Lung (tissue), 11 donors: ENCODE measurements at regions not wholly inside any gene's neighbourhood (a gene's known extent, or its start where the extent isn't known, plus 50 kb on each side); places are given as distances from the start of the nearest gene placed in this dataset.

Experiments used
- ATAC-seq: fragments of 200-7000 bp; cut with Tn5 transposase; one replicate; pipeline ENCODE4 v1.9.1; 2020; ENCODE audit warnings: moderate number of reproducible peaks; ENCODE audit not compliant: insufficient read depth, low FRiP score
- DNase-seq, 3 donors: peaks; one replicate each; pipeline ENCODE4 v3.0.0-alpha.2; 2013 to 2017
- H3K27ac ChIP-seq, 2 donors: one replicate each; pipeline ENCODE4 v1.5.1; 2013; ENCODE audit warnings: mild to moderate bottlenecking in 2 of 2, moderate library complexity in 2 of 2, control low read depth in 1 of 2, inconsistent platforms in 1 of 2, low read depth in 1 of 2, low read length in 1 of 2
- H3K27me3 ChIP-seq, 3 donors: one replicate each; pipeline ENCODE4 v1.5.1; 2013; ENCODE audit warnings: low read length in 2 of 3; ENCODE audit not compliant: control insufficient read depth in 3 of 3, insufficient read depth in 3 of 3
- H3K36me3 ChIP-seq, 4 donors: one replicate each; pipeline ENCODE4 v1.5.1; 2013; ENCODE audit warnings: low read length in 4 of 4, mild to moderate bottlenecking in 1 of 4, moderate library complexity in 1 of 4; ENCODE audit not compliant: control insufficient read depth in 4 of 4, insufficient read depth in 4 of 4
- H3K4me1 ChIP-seq, 5 donors: one replicate each; pipeline ENCODE4 v1.5.1; 2013; ENCODE audit warnings: low read length in 5 of 5, mild to moderate bottlenecking in 2 of 5, moderate library complexity in 1 of 5; ENCODE audit not compliant: control insufficient read depth in 5 of 5, insufficient read depth in 5 of 5
- H3K4me3 ChIP-seq: one replicate; pipeline ENCODE4 v1.5.1; 2013; ENCODE audit warnings: mild to moderate bottlenecking, control low read depth, moderate library complexity
- H3K9ac ChIP-seq, 2 donors: one replicate each; pipeline ENCODE4 v1.5.1; 2013; ENCODE audit warnings: low read length in 2 of 2, control low read depth in 1 of 2; ENCODE audit not compliant: insufficient read depth in 1 of 2
- H3K9me3 ChIP-seq, 4 donors: one replicate each; pipeline ENCODE4 v1.5.1; 2013; ENCODE audit warnings: low read length in 3 of 4, mild to moderate bottlenecking in 1 of 4, moderate library complexity in 1 of 4; ENCODE audit not compliant: control insufficient read depth in 4 of 4, insufficient read depth in 3 of 4
- WGBS, 2 donors: extraction: QIAGEN DNeasy Blood & Tissue Kit; methylation state at CpG; one replicate each; pipeline ENCODE4 v1.1.7; 2013; 5-methylcytosine and 5-hydroxymethylcytosine counted together
- TF ChIP-seq, protein P1 (sequence below): IDR thresholded peaks from 2 replicates; pipeline ENCODE4 v1.5.1; 2012; ENCODE audit warnings: mild to moderate bottlenecking; ENCODE audit errors: control extremely low read depth, extremely low read depth
- donor health status: control.
- donor health status: control.
- donor health status: Bipolar disorder and iron deficiency.
- donor health status: healthy.
- donor health status: DM: yes; HTN: yes; CAD: no.

DNA sequence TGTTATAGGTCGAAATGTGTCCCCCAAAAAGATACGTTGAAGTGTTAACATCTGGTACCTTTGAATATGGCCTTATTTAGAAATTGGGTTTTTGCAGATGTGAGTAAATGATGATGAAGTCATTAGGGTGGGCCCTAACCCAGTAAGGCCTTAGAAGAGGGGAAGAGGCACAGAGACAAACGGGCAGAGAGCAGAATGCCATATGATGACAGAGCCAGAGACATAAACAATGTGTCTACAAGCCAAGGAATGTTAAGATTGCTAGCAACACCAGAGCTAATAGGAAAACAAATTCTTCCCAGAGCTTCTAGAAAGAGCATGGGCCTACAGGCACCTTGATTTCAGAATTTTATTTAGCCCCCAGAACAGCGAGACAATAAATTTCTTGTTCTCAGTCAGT is 693.1 kb upstream of the NECTIN3 start:
- Histone ChIP-seq H3K9me3 (no peaks in the 10 kb centered on the region), H3K9ac (no peak overlapping the region), H3K36me3 (no peaks in the 10 kb centered on the region), H3K4me1 (peaks cover 0 to 12% (median 3%) of the 10 kb centered on the region in 5 donors), H3K4me3 (no peak overlapping the region), H3K27me3 (no peaks in the 10 kb centered on the region), H3K27ac (no peak overlapping the region)
- no peak for ATAC-seq
- WGBS, 2 donors, result 75 to 77% methylated on average over 4 of the region's 4 CpGs
- peak in 2 of 3 donors; percentile 7 to 15 for DNase-seq
- TF ChIP-seq, protein P1, sequence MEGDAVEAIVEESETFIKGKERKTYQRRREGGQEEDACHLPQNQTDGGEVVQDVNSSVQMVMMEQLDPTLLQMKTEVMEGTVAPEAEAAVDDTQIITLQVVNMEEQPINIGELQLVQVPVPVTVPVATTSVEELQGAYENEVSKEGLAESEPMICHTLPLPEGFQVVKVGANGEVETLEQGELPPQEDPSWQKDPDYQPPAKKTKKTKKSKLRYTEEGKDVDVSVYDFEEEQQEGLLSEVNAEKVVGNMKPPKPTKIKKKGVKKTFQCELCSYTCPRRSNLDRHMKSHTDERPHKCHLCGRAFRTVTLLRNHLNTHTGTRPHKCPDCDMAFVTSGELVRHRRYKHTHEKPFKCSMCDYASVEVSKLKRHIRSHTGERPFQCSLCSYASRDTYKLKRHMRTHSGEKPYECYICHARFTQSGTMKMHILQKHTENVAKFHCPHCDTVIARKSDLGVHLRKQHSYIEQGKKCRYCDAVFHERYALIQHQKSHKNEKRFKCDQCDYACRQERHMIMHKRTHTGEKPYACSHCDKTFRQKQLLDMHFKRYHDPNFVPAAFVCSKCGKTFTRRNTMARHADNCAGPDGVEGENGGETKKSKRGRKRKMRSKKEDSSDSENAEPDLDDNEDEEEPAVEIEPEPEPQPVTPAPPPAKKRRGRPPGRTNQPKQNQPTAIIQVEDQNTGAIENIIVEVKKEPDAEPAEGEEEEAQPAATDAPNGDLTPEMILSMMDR, result no peak

DNA sequence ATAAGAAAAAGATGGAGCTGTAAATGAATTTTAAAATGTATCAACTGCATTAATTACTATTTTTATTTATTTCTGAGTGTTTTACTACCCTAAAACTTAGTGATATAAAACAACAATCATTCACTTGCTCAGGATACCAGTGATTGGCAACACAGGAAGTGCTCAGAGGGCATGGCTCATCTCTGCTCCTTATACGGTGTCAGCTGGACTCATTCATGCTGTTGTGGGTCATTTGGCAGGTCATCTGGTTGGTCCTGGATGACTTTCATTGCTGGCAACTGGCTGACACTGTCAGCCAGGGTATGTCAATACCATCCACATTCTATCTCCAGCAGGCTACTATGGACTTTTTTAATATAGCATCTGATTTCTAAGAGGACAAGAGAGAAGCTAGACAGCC is 689.6 kb upstream of the NECTIN3 start:
- no peak overlapping the region for H3K4me3 ChIP-seq
- ATAC-seq (no peak), DNase-seq (no peak)
- H3K9me3 ChIP-seq, result no peaks in the 10 kb centered on the region
- 47 to 60% methylated on average over 1 of the region's 1 CpG for WGBS, 2 donors
- no peak overlapping the region for H3K27ac ChIP-seq
- H3K27me3 ChIP-seq, result no peaks in the 10 kb centered on the region
- no peaks in the 10 kb centered on the region for H3K36me3 ChIP-seq
- TF ChIP-seq, protein P1, result no peak
- peaks cover 0 to 2% (median 0%) of the 10 kb centered on the region in 5 donors for H3K4me1 ChIP-seq
- no peak overlapping the region for H3K9ac ChIP-seq

DNA sequence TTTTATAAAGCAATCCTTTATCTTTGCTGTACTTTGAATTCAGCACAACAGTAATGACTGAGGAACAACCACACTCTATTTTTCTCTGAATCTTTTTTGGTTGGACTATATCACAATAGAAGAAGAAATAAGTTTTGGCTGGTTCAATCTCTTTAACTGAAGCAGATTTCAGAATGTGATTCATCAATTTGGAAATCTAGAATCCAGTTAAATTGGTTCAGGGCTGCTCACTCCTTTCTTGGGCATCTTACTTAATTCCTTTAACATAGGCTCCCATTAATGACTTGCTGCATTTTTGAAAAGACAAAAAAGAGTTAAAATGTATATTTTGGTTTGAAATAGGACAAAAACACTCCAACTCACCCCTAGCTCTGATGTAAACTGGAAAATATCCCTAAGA is 688.3 kb upstream of the NECTIN3 start:
- Histone ChIP-seq H3K9ac (no peak overlapping the region), H3K4me1 (no peaks in the 10 kb centered on the region), H3K9me3 (no peaks in the 10 kb centered on the region), H3K4me3 (no peak overlapping the region), H3K27ac (no peak overlapping the region), H3K36me3 (no peaks in the 10 kb centered on the region), H3K27me3 (no peaks in the 10 kb centered on the region)
- TF ChIP-seq, protein P1, result no peak
- DNase-seq (no peak), ATAC-seq (no peak)

DNA sequence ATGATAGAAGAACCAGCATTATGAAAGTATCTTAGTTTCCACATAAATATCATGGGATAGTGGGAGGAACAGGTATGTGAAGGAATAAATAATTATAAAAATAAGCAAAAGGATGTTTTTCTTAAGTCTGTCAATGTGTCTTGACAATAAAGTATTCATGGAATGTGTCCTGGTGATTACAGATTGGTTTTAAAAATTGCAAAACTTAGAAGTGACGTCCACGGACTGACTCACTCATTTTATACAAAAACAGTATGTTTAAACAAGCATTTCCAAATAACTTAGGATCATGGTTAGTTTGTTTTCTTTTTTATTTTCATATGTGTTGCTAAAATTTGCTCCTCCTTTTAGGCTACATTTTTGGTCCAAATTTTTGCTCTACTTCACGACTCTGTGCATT is 687.0 kb upstream of the NECTIN3 start:
- Histone ChIP-seq H3K36me3 (no peaks in the 10 kb centered on the region), H3K9me3 (no peaks in the 10 kb centered on the region), H3K4me1 (no peaks in the 10 kb centered on the region), H3K27ac (no peak overlapping the region), H3K9ac (no peak overlapping the region), H3K27me3 (no peaks in the 10 kb centered on the region), H3K4me3 (no peak overlapping the region)
- TF ChIP-seq, protein P1, result no peak
- 75 to 83% methylated on average over 3 of the region's 3 CpGs for WGBS, 2 donors
- ATAC-seq (no peak), DNase-seq (no peak)
